Dedifferentiated amniotic fluid mesenchymal stem cell (primary cell): ENCODE measurements at regions not wholly inside any gene's neighbourhood (a gene's known extent, or its start where the extent isn't known, plus 50 kb on each side); places are given as distances from the start of the nearest gene placed in this dataset.

Source experiments
- DNase-seq: peaks from one replicate; pipeline ENCODE4 v3.0.0-alpha.2; 2016; ENCODE audit errors: extremely low spot score

DNA sequence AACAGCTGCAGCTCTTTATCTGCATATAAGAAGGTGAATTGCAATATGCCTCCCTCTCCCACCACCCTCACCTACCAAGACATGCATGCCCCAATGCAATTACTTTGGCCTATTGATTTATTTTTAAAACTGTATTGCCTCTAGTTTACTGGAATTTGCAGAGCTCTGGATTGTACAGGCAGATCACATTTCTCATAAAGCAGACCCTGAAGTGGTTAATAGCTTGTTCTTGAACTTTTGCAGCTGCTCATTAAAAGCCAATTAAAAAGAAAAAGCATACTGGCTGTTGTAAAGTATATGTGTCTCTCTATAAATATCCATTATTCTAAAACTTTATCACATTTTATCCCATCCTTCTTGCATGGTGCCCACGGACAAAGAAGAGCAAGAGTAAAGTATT lies 221.5 kb upstream of the TOPAZ1 start:
- DNase-seq: no peak

DNA sequence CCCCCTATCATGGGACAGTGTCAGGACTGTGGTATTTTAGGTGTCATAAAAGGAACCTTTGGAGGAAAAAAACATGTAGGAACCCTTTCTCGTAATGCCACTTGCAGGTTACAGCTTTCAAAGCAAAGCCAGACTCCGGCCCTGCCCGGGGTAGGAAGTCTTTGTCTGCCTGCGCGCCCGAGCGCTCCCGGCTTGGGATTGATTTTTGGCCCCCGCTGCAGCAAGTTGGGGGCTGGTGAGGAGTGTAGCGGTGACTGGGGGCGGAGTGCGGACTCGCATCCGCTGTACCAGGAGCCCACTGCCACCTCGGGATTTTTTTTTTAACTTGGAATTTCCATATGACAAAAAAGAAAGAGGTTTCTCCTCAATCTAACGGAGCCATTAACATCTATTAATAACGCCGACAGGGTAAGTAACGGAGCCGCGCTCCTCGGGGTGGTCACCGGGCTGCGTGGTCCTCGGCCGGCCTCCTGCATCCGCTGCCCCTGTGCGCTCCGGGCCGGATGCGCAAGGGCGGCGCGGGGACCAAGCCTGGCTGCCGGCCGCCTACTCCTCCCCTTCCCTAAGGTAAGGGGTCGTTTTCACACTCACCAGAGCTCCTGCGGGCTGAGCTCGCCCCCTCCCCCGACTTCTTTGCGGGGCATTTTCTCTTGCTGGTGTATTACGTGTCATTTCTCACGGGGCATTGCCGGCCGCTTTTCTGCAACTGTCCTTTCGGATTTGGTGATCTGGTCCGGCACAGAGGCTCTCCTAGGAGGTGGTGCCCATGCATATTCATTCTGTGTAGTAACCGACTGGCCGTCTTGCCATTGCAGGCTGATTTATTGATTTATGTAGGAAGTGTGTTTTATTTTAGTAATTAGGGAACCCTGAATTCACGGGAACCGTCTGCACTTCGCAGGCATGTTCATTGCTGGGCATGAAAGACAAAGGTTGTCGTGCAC lies 219.8 kb upstream of the TOPAZ1 start:
- DNase-seq: no peak

DNA sequence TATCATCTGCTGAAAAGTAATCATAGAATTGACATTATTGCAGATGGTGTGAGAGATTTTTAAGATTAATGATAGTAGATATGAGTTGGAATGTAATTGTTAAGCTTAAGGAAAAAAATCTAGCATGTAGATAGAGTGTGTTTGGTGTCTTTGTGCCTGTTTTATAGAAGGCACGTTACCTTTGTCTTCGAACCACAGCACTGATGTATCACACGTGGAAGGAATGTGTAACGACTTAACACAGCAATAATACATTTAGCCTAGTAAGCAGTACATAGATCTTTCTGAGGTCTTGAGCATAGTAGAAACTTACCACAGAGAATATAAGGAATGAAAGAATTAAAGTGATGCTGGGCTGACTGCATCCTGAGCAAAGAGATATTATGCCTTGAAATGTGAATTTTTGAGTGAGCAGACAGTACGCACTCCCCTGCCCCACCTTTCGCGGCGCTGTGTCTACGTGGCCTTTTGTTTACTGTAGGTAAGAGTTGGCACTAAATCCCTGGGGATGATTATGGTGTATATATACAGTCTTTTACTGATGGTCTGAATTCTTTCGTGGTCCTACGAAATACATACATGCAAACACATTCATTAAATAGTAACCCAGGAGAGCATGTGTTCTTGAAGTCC lies 217.6 kb upstream of the TOPAZ1 start:
- DNase-seq: no peak

DNA sequence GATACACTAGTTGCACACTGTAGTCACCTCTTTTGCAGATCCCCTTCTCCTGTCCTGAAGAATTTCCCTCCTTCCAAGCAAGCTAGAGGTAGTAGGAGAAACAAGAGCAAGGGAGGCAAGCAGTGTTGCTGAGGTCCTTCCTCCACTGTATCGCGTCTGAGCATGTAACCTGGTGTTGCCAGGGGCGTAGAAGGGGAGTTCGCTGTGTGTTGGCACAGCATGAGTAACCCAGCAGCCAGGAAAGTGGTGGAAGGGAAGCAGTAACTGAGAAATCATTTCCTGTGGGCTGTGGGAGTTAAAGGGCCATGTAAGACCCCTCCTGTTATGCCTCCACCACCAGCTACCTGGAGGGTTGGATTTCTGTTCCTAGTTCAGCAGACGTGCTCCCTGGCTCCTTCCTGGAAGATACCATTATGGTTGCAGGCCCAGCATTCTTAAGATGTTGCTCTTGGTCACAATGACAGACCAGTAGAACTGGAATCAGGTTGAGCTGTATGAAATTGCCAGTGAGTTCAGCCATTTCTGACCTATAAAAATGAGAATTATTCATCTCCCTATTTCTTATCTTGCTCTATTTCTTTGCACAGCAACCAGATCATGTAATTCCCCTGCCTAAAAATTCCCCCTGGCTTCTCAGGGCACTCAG lies 215.3 kb upstream of the TOPAZ1 start:
- no peak for DNase-seq

DNA sequence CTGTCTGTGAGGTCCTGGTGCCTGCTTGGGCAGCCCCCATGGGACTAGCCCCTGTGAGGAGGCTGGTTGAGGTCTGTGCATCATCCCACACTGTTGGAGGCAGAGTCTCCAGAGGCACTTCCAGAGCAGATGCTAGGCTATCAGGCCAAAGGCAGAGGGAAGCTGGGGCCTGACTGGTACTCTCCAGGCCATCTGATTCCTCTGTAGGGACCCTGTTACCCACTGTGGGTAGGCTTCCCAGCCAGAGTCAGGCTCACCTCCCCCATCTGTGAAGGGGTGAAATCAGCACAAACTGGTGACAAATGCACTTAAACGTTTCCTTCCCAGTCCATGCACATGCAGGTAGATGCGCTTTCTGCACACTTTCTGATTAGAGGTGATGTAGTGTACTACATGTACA lies 212.6 kb upstream of the TOPAZ1 start:
- DNase-seq: no peak

DNA sequence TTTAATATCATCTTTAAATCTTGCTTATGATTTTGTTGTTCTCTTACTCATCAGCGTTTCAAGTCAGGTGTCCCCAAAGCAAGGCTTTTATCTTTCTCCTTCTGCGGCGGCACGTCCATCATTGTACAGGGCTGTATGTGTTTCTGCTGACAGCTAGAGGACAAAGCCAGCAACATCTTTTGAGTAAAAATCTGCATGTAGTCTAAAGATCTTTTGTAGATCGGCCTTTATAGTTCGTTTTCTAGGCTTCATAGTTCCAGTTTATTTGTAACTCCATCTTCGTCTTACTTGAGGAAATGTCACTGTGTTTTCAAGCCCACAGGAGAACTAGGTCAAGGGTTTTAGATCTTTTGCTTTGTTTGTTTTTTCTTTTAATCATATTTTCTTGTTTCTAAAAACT lies 211.4 kb upstream of the TOPAZ1 start:
- no peak for DNase-seq

DNA sequence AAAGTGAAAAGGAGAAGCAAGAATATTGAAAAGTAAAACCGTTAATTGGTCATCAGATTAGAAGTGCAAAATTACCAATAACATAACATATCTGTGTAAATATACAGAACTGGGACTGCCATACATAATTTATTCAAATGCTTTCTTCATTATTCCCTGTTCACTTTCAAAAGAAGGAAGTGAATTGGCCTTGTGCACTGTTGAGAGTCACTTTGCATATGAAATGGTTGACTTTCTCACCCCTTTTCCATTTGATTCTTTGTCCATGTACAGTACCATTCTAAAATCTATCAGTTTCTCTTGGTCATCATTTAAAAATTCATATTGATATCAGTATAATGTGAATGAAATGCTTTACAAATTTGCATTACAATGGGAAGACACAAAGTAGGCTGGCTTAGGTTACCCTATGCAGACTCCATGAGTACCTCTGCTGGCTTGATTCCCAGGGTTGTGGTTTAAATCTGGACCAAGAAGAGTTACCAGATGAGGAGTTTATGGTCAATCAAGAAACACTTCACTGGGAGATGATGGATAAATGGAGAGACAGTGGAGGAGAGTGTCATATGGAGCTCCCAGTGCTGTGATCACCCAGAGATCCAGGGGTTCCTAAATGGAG lies 210.9 kb upstream of the TOPAZ1 start:
- DNase-seq: no peak

DNA sequence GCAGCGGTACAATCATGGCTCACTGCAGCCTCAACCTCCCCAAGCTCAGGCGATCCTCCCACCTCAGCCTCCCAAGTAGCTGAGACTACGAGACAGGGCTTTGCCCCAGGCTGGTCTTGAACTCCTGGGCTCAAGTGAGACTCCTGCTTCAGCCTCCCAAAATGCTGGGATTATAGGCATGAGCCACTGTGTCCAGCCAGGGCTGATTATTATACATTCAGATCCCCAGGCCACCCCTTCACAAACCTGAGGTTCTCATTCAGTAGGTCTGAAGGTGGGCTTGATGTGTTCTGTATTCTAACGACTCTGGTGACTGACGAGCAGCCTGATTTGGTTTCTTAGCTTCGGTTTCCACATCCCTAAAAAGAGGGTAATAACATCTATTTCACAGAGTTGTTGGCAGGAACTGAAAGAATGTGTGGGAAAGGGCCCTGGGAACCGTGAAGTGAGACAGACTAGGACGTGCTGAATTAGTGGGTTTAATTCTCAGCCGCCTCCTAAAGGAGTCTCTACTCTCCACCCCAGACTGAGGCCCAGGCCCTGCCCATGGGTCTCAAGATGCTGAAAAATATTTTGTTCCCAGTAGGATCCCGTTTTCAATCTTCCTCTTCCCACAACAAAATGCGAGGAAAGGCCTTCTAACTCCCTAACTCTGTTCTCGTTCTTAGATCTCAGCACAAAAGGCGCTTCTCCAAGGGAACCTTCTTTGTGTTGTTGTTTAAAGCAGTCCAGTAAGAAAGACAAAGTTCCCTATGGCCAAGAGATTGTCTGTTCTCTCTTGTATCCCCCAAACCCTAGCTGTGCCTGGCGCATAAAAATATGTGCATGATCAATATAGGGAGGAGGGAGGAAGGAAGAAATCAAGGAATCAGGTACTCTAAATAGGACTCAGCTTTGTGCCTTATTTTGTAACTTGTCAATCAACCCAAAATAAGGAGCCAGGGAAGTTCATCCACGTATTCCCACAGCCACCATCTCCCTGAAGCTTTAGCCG lies 210.0 kb upstream of the TOPAZ1 start:
- DNase-seq: no peak

DNA sequence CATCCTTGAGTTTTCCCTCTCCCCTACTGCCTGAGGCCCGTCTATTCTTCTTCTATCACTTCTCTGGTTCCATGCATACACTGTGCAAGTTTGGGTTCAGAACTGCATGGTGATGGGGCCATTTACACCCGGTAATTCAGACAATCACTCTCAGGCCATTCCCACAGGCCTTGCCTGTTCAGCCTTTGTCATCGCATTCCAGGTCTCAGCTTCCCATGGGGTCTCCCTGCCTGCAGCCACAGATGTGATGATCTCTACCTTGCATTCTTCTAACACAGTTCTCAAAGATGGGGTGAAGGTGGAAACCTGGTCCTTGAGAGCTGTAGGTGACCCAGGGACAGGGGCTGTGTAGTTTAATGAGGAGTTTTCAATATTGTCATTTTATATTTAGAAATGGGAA lies 209.2 kb upstream of the TOPAZ1 start:
- DNase-seq: no peak

DNA sequence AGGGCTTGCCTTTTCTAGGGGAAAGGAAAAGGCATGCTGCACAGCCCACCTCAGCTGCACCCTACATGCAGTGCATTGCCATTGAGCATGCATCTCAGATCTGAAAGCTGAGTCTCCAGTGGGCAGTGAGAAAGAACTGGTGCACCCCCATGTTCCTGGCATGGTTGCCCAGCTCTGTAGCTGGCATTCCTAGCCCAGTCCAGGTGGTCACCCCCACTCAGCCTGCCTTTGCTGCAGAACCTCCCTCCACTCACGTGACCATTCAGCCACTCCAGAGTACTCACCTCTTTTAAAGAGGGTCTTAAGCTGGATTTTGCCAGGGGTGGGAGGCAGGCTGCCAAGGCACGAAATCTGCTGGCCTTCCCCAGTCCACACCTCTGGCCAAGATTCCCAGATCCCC lies 208.6 kb upstream of the TOPAZ1 start:
- no peak for DNase-seq

DNA sequence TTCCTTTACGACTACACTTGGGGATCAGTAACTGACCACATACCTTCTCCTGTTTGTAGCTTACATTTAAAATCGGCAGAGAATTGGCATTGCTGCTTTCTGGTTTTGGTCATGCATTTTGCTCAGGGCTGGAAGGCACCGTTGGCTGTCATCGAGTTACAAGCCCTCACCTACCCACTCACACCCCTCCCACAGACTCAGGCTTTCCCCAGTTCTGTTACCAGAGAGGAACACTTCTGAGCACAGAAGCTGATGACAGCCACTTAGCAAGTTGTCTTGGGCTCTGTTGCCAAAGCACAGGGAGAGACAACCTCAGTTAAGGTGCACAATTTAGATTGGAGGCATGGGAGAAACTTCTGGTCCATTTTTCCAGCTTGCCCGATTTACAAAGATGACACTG lies 204.8 kb upstream of the TOPAZ1 start:
- DNase-seq: no peak

DNA sequence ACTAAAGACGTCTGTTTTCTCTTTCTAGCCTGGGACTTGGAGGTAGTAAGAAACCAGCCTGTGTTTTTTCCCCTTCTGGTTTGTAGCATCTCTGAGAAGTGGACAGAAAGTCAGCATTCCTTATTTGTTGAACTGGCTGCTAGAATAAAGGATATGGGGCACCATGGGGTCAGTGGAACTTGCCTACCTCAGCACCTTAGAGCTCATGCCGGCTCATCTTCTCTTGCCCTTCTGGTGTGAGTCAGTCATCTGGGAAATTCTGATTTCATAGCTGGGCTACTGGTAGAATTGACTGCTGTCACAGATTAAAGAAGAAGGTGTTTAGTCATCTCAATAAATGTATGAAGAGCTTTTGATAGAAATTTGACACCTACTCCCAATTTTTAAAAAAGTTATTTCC lies 202.7 kb upstream of the TOPAZ1 start:
- DNase-seq: no peak

DNA sequence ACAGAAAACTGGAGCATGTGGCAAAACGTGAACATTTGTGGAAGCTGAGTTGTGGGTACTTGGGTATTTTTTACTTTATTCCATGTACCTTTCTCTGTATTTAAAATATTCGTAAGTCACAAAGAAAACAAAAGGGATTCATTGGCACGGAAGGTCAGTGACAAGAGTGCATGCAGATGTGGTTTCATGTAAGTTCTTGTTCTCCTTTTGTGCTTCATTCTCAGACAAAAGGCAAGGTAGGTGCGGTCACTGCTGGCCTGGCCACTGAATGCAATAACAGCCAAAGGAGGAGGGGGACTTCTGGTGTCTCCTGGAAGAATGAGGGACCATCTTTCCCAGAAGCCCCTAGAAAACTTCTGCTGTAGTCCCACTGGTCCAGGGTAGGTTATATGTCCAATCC lies 200.0 kb upstream of the TOPAZ1 start:
- no peak for DNase-seq

DNA sequence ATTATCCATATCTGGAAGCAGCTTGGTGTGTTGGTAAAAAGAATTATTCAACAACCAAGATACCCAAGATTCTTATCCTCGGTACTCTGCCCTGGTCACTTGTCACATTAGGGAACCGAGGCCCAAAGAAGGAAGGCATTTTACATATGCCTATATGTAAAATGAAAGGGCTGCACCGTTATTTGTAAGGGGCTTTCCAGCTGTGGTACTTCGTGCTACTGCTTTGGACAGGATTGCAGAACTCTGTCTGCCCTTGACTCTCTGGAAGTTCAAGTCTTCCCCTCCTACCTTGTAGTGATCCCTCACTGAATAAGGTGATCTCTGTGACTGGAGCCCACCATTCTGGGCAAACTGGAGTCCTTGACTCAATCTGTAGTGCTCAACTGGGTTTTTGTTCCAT lies 198.9 kb upstream of the TOPAZ1 start:
- no peak for DNase-seq

DNA sequence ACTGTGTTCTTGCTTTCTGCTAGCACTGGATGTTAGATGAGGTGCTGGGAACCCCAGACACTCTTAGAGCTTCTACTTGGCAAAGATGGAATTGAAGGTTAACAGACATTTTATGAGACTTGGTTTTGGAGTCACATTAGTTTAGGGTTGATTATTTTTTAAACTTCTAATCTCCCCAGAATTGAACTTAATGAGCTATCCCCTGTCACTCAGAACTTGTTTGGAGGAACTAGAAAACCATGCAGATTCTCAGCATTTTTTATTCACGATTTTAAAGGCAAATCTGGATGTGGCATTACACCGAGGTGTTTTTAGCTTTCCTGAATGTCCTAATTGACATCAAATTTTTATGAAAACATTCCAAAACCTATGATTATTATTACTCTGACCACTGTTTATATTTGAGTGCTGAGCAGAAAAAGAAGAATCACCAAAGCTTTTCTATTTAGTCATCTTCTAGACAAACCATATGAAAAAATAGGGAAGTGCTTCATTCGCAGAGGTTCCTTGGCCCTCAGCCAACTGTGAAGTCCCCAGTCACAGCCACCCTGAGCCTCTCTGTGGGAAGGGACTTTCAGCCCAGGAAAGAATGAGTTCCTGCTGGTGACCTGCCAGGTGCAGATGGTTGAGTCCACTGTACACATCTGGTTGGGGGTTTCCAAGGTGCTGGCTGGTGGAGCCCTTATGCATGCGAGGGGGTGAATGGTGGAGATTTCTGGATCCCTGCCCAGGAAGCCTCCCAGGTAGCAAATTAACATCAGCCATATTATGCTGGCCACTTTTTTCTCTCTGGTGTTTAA lies 196.0 kb upstream of the TOPAZ1 start:
- no peak for DNase-seq

DNA sequence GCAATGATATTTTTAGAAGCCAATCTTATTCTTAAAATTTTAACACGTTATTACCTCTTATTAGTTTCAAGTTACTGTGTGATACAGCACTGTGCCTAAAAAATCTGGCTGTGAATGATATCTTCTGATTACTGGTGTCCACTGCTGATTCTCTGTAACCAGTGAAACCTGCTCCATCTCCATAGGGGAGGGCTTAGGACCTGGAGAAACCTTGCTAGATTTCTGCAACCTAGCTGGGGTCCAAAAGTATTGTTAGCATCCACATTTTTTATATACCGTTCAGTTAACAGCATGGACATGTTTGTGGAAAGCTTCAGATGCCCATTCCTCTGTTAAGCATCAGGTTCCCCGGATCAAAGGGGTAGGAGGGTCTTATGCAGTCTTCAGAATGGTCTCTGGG lies 193.9 kb upstream of the TOPAZ1 start:
- no peak for DNase-seq

DNA sequence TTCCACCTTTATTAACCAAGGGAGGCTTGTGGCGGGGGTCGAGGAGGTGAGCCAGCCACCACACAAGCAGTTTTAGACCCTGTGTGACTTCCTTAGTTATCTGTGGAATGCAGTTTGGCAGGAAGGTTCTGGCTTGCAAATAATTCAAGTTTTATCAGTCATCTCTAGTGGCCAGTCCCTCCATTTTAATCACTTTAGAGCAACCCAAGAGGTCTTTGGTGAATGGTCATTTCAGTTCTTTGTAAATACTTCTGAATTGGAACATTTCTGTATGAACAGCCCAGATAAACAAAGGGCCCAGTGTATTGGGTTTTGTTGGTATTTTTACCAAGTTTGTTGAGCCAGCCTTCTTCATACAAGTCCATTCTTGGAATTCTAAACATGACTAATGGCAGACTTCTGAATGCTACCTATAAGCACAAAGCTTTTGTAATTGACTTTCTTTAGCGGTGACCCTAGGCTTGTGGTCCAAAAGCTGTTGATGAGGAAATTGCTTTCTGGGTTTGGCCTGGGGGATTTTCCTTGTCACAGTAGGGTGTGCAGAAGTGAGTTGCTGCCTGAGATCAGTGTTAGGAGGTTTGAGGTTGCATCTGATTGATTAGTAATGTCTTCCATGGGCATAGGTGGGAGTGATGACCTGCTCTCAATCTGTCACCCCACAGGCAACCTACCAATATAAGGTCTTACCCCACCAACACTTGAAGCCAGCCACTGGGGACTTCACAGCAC lies 193.3 kb upstream of the TOPAZ1 start:
- no peak for DNase-seq

DNA sequence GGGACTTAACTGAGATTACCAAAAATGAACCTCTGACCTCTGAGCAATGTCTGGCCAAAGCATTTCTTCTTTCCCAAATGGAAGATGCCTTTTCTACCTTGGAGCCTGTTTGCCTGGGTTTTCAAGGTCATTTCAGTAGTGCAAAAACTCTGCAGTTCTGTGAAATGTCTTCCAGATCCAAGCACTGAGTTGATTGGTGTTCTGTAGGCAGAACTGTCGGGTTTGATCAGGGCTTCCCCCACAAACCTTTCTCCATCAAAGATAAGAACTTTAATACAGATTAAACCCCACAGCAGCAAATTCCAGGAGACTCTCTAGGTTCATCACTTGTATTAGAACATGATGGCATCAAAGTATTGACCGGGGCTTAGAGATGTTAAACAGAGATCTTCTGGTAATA lies 192.7 kb upstream of the TOPAZ1 start:
- no peak for DNase-seq

DNA sequence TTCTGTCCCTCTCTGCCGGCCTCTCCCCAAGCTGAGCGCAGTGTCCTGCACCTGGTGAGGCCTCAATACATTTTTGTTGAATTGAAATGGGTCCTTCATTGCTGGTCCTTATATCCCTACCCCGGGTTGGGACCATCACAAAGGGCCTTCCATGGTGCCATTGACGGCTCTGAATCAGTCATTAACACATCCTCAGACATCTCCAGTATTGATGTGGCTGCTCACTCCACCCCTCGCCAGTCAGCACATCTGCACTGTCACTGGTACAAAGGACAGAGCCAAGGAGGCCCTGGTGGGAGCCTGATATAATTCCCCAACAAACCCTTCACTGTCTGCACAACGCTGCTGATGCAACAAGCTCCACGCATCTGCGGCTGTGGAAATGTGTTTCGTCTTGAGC lies 191.6 kb upstream of the TOPAZ1 start:
- DNase-seq: no peak

DNA sequence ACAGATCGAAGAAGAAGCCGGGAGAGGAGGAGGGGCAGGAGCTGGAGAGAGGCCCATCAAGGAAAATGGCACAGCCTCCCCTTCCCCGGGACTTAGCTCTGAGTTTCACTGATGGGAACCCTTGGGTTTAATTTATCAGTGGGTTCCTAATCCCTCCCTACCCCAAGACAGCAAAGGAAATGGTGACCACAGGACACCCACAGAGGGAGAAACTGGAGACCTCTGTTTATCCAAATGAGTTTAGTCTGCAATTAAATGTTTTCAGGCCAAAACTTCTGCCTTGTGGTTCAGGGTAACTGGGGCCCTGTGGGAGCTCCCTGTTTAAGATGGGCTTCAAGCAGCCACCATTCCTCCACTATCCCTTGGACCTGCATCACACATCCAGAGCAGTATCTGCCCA lies 190.8 kb upstream of the TOPAZ1 start:
- DNase-seq: no peak
